K562 (cell line): ENCODE measurements at regions not wholly inside any gene's neighbourhood (a gene's known extent, or its start where the extent isn't known, plus 50 kb on each side); places are given as distances from the start of the nearest gene placed in this dataset.

ENCODE experiments used
- RNF2 ChIP-seq: sonication (generic); IDR thresholded peaks from 2 replicates; pipeline ENCODE4 v1.6.1; 2016
- SMC3 ChIP-seq: conservative IDR thresholded peaks from 2 replicates; pipeline ENCODE4 v1.6.1; 2011; ENCODE audit warnings: low read depth, low read length, improper control_type of control experiment; ENCODE audit not compliant: insufficient read depth
- ZNF274 ChIP-seq: IDR thresholded peaks from 2 replicates; pipeline ENCODE4 v1.6.1; 2011; ENCODE audit warnings: low read depth, mild to moderate bottlenecking, low read length, moderate library complexity, borderline replicate concordance
- TF ChIP-seq, protein P1 (sequence below): fragments of 250-450 bp; sonication (Bioruptor Pico); IDR thresholded peaks from 2 replicates; pipeline ENCODE4 v1.5.1; 2021; ENCODE audit warnings: mild to moderate bottlenecking
- TF ChIP-seq, protein P2 (sequence below), 2 experiments: fragments of 450-650 bp; formaldehyde crosslinking in 1 of 2; IDR thresholded peaks; 2 replicates each; pipeline versions ENCODE4 v1.4.0 to v1.6.1; 2014 to 2020; ENCODE audit warnings: mild to moderate bottlenecking in 2 of 2, borderline replicate concordance in 1 of 2, low read depth in 1 of 2

DNA sequence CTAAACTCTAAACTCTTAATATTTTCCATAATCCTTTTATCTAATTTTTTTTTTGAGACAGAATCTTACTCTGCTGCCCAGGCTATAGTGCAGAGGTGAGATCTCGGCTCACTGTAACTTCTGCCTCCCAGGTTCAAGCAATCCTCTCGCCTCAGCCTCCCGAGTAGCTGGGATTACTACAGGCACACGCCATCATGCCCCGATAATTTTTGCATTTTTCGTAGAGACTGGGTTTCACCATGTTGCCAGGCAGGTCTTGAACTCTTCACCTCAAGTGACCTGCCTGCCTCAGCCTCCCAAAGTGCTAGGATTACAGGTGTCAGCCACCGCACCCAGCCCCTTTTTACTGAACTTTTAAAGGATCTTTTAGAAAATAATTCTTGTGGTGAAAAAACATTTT lies 110.2 kb upstream of the PHF14 start:
- TF ChIP-seq SMC3 (no peak), ZNF274 (no peak), RNF2 (no peak)
- TF ChIP-seq, protein P1, sequence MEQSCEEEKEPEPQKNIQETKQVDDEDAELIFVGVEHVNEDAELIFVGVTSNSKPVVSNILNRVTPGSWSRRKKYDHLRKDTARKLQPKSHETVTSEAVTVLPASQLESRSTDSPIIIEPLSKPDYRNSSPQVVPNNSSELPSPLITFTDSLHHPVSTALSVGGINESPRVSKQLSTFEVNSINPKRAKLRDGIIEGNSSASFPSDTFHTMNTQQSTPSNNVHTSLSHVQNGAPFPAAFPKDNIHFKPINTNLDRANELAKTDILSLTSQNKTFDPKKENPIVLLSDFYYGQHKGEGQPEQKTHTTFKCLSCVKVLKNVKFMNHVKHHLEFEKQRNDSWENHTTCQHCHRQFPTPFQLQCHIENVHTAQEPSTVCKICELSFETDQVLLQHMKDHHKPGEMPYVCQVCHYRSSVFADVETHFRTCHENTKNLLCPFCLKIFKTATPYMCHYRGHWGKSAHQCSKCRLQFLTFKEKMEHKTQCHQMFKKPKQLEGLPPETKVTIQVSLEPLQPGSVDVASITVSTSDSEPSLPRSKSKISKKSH = no peak
- TF ChIP-seq, protein P2, sequence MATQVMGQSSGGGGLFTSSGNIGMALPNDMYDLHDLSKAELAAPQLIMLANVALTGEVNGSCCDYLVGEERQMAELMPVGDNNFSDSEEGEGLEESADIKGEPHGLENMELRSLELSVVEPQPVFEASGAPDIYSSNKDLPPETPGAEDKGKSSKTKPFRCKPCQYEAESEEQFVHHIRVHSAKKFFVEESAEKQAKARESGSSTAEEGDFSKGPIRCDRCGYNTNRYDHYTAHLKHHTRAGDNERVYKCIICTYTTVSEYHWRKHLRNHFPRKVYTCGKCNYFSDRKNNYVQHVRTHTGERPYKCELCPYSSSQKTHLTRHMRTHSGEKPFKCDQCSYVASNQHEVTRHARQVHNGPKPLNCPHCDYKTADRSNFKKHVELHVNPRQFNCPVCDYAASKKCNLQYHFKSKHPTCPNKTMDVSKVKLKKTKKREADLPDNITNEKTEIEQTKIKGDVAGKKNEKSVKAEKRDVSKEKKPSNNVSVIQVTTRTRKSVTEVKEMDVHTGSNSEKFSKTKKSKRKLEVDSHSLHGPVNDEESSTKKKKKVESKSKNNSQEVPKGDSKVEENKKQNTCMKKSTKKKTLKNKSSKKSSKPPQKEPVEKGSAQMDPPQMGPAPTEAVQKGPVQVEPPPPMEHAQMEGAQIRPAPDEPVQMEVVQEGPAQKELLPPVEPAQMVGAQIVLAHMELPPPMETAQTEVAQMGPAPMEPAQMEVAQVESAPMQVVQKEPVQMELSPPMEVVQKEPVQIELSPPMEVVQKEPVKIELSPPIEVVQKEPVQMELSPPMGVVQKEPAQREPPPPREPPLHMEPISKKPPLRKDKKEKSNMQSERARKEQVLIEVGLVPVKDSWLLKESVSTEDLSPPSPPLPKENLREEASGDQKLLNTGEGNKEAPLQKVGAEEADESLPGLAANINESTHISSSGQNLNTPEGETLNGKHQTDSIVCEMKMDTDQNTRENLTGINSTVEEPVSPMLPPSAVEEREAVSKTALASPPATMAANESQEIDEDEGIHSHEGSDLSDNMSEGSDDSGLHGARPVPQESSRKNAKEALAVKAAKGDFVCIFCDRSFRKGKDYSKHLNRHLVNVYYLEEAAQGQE (IDR thresholded peaks at IDR 0.05; ENCODE audit: borderline replicate concordance) = no peak
- TF ChIP-seq, protein P2 (CRISPR knock-in tag; IDR thresholded peaks at IDR 0.05; ENCODE audit: low read depth) = no peak
